Breast epithelium (tissue), 3 donors: ENCODE measurements at regions not wholly inside any gene's neighbourhood (a gene's known extent, or its start where the extent isn't known, plus 50 kb on each side); places are given as distances from the start of the nearest gene placed in this dataset.

Experiments
- POLR2A ChIP-seq: fragments of 450-650 bp; IDR thresholded peaks from one replicate; pipeline ENCODE4 v1.6.1; 2016; ENCODE audit warnings: antibody characterized with exemption, mild to moderate bottlenecking, moderate library complexity
- TF ChIP-seq, protein P1 (sequence below), 3 donors: fragments of 450-650 bp; IDR thresholded peaks; one replicate each; pipeline ENCODE4 v1.5.1; 2016 to 2017; ENCODE audit warnings: antibody characterized with exemption in 3 of 3, mild to moderate bottlenecking in 3 of 3, moderate library complexity in 3 of 3

GRCh38 chr21:28445141-28445830 is 547.4 kb downstream of the LTN1 start:
- TF ChIP-seq POLR2A: no peak
- TF ChIP-seq, protein P1, sequence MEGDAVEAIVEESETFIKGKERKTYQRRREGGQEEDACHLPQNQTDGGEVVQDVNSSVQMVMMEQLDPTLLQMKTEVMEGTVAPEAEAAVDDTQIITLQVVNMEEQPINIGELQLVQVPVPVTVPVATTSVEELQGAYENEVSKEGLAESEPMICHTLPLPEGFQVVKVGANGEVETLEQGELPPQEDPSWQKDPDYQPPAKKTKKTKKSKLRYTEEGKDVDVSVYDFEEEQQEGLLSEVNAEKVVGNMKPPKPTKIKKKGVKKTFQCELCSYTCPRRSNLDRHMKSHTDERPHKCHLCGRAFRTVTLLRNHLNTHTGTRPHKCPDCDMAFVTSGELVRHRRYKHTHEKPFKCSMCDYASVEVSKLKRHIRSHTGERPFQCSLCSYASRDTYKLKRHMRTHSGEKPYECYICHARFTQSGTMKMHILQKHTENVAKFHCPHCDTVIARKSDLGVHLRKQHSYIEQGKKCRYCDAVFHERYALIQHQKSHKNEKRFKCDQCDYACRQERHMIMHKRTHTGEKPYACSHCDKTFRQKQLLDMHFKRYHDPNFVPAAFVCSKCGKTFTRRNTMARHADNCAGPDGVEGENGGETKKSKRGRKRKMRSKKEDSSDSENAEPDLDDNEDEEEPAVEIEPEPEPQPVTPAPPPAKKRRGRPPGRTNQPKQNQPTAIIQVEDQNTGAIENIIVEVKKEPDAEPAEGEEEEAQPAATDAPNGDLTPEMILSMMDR (IDR thresholded peaks at IDR 0.05): no peak
